Erythroblast (primary cell): ENCODE measurements at regions not wholly inside any gene's neighbourhood (a gene's known extent, or its start where the extent isn't known, plus 50 kb on each side); places are given as distances from the start of the nearest gene placed in this dataset.

Experiments
- DNase-seq, 2 experiments: peaks; one replicate each; lab custom pipeline; 2025; lab: John Stamatoyannopoulos, UW
- GATA1 ChIP-seq: IDR thresholded peaks from 2 replicates; pipeline ENCODE4 v1.6.1; 2011; ENCODE audit warnings: low read depth, mild to moderate bottlenecking, control low read depth, low read length, moderate library complexity
- POLR2A ChIP-seq: IDR thresholded peaks from 2 replicates; pipeline ENCODE4 v1.6.1; 2011; ENCODE audit warnings: mild to moderate bottlenecking, low read length

DNA sequence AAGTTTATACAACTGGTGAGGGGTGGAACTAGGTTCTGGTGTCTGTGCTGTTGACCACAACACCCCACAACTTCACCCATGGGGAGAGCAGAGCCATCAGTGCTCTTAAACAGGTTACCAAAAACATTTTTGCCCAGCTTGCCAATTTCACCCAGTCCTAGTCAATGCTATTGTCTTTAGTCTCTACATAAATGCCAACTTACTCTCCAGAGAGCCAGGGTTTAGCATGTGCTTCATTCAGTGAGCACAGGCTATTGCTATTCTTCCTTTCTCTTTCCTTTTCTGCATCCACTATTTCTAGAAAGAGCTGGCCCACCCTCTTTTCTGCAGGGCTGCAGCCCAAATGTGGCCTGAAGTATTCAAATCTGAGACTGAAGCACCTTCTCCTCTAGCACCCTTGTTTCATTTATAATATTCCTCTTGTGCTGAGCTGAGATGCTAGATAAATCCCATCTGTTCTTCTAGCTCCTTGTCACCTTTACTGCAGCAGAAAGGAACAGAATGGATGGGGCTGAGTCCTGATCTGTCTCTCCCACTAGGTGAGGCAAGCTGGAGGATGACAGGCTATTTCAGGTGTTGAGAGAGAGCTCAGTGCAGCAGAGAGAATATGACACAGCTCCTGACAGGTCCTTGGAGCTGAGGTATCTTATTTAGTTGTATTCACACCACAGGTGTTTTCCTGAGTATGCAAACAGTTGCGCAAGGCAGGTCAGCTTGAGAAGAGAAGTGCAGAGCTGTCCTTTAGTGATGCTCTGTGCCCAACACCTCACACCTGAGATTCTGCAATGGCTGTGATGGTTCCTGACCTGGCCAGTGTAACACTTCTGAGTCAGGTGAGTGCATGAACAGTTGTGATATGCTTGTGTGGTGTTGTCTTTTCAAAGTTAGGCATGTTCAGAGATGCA is 819.2 kb downstream of the CCSER2 start:
- no peak for TF ChIP-seq GATA1
- no peak for TF ChIP-seq POLR2A
- DNase-seq: no peak

DNA sequence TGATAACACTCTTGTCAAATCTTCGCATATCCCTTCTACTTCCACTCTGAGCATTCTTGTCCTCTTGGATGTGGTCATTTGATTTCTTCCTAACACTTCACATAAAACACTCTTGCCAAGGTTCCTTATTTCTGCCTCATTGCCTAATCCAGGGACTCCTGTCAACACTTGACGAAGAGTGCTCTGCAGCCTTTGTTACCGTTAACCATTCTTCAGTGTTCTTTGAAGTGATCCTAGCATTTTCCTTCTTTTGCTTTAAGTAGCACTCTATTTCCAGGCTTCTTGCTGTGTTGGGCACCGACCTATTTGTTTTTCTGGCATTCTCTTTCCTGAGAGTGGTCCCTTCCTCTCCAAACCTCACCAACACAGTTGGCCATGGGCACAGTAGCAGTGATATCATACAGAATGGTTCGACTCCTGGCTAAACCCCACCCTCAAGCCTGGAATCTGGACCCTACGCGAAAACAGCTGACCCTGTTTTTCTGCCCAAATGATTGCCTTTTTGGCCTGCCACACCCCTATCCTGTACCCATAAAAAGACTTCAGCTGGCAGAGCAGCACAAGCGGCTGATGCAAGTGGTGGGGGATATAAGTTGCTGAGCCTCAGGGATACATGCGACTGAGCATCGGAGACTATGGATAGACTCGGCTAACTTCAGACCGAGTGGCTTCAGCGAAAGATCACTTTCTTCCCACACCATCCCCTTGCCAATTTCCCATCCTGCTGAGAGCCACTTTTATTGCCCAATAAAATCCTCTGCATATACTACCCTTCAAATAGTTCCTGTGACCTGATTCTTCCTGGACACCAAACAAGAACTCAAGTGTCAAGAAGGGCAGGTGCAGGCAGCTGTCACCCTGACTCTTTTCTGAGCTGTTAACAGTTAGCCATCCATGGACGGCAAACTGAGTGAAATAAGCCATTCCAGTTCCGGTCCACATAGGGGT is 820.6 kb downstream of the CCSER2 start:
- no peak for TF ChIP-seq POLR2A
- no peak for TF ChIP-seq GATA1
- DNase-seq: no peak

DNA sequence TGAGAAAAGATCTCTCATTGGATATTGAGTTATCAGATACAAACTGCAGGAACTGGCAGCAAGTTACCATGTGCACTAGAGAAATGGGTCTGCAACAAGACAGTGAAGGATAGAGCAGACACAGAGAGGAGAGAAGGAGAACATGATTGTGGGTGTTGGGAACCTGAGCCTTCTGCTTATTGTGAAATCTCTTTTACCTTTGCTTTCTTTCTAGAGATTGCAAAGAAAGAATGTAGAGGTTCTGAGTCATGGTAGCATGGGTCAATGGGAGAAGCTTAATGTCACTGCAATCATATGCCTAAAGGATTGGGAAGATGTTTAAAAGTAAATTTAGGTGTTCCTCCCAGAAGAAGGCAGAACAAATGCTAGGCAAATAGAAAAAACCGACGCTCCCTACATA is 821.4 kb downstream of the CCSER2 start:
- DNase-seq: no peak
- TF ChIP-seq POLR2A (no peak), GATA1 (no peak)

DNA sequence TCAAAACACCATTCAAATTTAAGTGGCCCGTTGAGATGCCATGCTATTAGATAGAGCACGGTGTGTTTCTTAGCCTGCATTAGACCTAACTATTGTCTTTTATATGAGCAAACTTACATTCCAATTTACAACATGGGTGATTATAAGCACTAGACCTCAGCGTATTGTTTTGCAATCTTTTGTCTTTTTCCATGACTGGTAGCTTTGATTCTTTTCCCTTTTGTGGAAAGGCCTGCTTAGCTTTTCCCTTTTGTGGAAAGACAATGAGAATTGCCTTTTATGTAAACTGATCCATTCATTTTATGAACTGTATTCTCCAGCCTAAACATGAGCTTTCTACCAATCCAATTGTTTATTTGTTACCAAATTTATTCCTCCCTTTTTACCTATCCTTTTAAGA is 823.1 kb downstream of the CCSER2 start:
- TF ChIP-seq GATA1: no peak
- no peak for TF ChIP-seq POLR2A
- DNase-seq: no peak

DNA sequence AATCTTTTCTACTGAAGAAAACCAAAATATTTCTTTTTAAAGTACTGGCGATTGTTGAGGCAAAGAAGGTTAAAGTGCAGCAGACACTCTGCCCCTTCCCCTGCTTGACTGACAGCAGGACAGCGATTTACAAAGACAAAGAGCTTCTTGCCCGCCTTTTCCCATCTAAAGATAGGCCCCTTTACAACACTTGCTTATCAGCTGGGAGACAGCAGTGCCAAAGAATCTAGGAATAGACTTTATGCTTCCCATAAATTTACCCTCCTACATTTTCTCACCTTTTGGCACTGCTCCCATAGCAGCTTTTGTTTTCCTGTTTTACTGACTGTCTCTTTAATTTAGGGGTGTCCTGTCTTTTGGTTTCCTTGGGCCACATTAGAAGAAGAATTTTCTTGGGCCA is 824.1 kb downstream of the CCSER2 start:
- TF ChIP-seq GATA1 (no peak), POLR2A (no peak)
- DNase-seq: no peak

DNA sequence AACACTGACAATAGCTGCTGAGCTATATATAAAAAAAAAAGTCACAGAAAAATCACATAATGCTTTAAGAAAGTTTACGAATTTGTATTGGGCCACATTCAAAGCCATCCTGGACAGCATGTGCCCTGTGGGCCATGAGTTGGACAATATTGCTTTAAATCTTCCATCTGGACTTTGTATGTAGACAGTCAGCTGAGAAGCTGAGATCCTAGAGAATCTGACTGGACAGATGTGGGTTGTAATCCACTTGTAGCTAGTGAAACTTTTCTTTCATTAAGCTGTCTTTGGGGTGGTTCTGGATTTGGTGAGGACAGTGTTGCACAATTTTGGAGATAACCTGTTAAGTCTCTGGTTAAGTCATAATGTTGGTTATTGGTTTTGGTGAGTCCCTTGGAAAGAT is 824.5 kb downstream of the CCSER2 start:
- no peak for DNase-seq
- TF ChIP-seq GATA1 (no peak), POLR2A (no peak)

DNA sequence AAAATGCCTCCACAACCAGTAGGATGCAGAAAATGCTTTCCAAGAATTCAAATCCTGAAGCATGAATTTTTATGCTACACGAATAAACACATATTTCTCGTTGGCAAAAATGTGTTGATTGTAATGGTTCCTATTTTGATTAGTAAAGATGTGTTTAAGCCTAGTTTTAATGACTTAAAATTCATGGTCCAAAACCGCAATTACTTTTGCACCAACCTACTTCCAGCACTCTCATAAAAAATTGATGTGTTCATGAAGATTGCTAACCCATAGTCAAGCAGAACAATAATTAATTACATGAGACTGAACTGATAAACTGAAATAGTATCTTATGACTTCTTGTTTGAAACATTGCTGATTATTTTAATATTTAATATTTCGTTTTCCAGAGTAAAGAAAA is 828.8 kb downstream of the CCSER2 start:
- TF ChIP-seq POLR2A (no peak), GATA1 (no peak)

DNA sequence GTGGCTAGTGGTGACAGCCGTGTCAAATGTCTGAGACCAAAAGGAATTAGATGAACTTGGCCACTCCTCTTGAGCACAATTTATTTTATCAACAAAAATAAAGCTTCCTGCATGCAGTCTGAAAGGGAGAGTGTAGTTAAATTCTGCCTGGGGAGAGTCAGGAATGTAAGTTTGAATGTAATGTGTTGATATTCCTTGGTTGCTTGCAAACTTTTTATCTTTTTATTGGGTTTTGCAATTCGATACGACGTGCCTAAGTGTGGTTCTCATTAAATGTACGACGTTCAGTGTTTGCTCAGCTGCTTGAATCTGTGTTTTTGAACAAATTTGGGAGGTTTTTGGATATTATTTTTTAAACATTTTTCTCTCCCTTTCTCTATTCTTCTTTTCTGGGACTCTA is 839.9 kb downstream of the CCSER2 start:
- TF ChIP-seq POLR2A (no peak), GATA1 (no peak)
- no peak for DNase-seq

More for the DNA sequence above, 828.8 kb downstream of the CCSER2 start:
- DNase-seq: no peak

DNA sequence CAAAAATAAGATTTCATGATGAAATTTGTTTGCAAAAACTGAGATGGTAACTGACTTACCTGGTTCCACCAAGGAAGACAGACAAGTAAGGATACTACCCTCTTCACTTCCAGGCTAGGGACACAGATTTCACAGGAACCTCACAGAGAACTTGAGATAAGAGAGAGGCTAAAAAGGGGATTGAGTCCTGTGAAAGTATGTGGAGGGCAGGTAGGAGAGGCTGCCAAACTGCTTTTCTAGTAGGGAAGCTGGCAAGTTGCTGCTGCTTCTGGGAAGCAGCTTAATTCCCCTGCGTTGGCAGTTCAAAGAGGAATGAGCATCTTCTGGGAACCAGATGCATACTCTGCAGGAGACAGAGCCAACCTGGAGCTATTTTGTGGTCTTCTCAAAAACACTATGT is 841.6 kb downstream of the CCSER2 start:
- no peak for TF ChIP-seq GATA1
- TF ChIP-seq POLR2A: no peak
- no peak for DNase-seq

DNA sequence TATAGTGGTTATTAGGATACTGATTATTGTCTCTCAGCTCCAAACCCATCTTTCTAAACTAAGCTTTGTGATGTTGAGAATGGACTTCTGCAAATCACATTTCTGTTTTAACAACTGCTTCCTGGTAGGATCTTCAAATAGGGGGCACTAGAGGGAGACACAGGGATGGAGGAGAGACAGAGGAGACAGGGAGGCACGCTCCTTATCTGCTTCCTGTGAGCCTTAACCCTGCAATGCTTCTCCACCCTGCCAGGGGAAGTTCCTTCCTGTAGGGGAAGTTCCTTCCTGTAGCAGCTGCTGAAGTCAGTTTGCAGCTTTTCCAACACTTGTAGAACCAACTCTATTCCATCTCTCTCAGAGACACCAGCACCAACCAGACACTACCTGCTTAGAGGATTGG is 847.2 kb downstream of the CCSER2 start:
- no peak for DNase-seq
- no peak for TF ChIP-seq GATA1
- no peak for TF ChIP-seq POLR2A

DNA sequence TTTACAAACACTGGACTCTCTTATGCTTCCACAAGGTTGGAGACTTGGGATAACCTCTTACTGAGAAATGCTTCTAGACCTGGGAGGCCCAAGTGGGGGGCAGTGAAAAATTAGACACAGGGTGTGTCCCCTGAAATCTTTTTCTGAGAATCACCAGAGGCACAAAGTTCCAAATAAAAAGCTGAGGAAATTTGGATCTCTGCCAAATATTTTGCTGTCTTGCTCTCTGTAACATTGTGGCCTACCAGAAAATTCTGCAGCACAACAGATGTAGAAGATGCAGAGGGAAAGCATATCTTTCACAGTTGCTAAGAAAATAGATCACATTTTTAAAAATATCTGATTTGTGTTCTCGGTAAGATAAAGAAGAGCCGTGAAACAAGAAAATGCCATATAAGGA is 849.4 kb downstream of the CCSER2 start:
- no peak for DNase-seq
- TF ChIP-seq POLR2A (no peak), GATA1 (no peak)

DNA sequence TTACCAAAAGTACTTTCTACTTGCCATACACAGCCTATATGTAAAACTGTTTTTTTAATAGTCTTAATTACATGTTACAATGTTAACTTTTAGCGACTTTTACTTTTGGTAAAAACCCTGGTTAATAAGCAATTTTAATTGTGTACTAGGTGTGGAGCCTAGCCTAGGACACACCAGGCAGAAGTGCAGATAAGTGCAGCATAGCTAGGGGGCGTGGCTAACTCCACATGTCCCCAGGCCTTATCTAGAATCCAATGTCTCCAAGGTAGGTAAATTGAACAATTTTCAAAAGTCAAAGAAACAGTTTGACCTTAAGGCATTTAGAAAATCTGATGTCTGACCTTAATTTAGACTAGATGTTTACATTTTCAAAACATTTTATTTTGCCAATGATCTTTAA is 858.7 kb downstream of the CCSER2 start:
- TF ChIP-seq GATA1 (no peak), POLR2A (no peak)
- DNase-seq: no peak

DNA sequence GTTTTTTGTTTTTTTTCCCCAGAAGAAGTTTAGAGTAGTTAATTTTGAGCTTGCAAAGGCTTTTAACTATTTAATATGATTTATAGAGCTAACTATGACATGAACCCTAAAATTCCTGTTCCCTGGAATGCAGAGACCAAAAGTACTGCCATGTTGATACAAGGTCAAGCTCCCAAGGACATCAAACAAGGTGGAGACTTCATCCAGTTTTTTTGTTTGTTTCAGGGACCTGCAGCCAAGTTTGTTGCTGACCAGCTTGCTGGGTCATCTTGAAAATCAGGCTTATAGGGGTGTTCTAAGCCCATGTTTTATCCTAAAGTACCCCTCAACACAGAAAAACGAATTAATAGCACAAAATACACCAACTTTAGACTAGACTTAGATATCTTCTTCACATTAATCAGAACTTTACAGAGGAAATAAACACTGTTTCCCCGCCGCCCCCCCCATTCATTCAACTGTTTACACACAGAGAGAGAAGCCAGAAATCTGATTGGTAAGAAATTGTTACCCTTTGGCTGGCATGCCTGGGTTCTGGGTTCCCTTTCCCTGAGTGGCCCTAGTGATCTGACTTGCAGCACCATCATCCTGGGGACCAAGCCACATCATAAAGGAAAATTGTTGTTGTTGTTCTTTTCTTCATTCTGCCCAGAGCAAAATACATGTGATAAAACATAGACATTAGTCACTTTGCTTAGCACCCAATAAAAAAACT is 860.5 kb downstream of the CCSER2 start:
- DNase-seq: no peak
- TF ChIP-seq POLR2A: no peak
- TF ChIP-seq GATA1: no peak

DNA sequence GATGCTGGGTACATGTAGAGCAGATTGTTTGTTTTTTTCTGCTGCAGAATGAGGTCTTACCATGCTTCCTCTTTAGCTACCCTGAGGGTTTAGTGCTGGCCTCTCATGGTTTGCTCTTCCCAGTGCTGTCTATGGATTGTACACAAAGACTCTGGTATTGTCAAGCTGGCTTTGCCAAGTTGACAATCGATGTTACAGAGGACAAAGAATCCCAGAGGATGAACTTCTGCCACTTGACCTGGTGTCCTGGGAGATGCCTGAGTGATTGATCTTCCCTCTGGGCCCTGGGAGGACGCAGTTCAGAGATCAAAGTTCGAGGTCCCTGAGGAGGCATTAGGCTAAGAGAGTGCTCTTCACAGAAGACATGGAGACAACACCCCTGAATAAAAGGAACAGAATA is 865.4 kb downstream of the CCSER2 start:
- DNase-seq: no peak
- TF ChIP-seq POLR2A (no peak), GATA1 (no peak)
